ENCODE measurements at regions not wholly inside any gene's neighbourhood (a gene's known extent, or its start where the extent isn't known, plus 50 kb on each side); places are given as distances from the start of the nearest gene placed in this dataset.

- no peak for DNase-seq (ENCODE audit: low spot score)
These were observed 165.2 kb upstream of the PPP2R2D start for GRCh38 chr10:131735577-131735976.

- DNase-seq (ENCODE audit: low spot score) = no peak
These were observed 164.4 kb upstream of the PPP2R2D start for GRCh38 chr10:131736321-131736980.

- DNase-seq (ENCODE audit: low spot score) = no peak
These were observed 163.0 kb upstream of the PPP2R2D start for GRCh38 chr10:131737543-131738395.

- DNase-seq (ENCODE audit: low spot score) = no peak
These were observed 162.4 kb upstream of the PPP2R2D start for GRCh38 chr10:131738396-131738735.

- DNase-seq (ENCODE audit: low spot score) = no peak
These were observed 161.6 kb upstream of the PPP2R2D start for GRCh38 chr10:131739206-131739605.

GRCh38 chr10:131742500-131742951, 158.3 kb upstream of the PPP2R2D start:
- no peak for DNase-seq (ENCODE audit: low spot score)

- no peak for DNase-seq (ENCODE audit: low spot score)
These were observed 157.3 kb upstream of the PPP2R2D start for GRCh38 chr10:131743190-131744151.

GRCh38 chr10:131744346-131744745, 156.5 kb upstream of the PPP2R2D start:
- no peak for DNase-seq (ENCODE audit: low spot score)

GRCh38 chr10:131745591-131745990, 155.2 kb upstream of the PPP2R2D start:
- DNase-seq (ENCODE audit: low spot score) = no peak

GRCh38 chr10:131746241-131746711, 154.5 kb upstream of the PPP2R2D start:
- no peak for DNase-seq (ENCODE audit: low spot score)

GRCh38 chr10:131746785-131747184, 154.0 kb upstream of the PPP2R2D start:
- DNase-seq (ENCODE audit: low spot score) = no peak

- DNase-seq (ENCODE audit: low spot score) = no peak
These were observed 153.6 kb upstream of the PPP2R2D start for GRCh38 chr10:131747251-131747650.

GRCh38 chr10:131747791-131748190, 153.0 kb upstream of the PPP2R2D start:
- no peak for DNase-seq (ENCODE audit: low spot score)

- no peak for DNase-seq (ENCODE audit: low spot score)
These were observed 152.6 kb upstream of the PPP2R2D start for GRCh38 chr10:131748191-131748590.

GRCh38 chr10:131748831-131749766, 151.7 kb upstream of the PPP2R2D start:
- DNase-seq (ENCODE audit: low spot score) = no peak

GRCh38 chr10:131749767-131750142, 151.1 kb upstream of the PPP2R2D start:
- no peak for DNase-seq (ENCODE audit: low spot score)

- DNase-seq (ENCODE audit: low spot score) = no peak
These were observed 150.5 kb upstream of the PPP2R2D start for GRCh38 chr10:131750171-131750895.

- DNase-seq (ENCODE audit: low spot score) = no peak
These were observed 149.6 kb upstream of the PPP2R2D start for GRCh38 chr10:131750973-131751826.

All from D341Med (cell line).